A549 (cell line): ENCODE measurements at regions not wholly inside any gene's neighbourhood (a gene's known extent, or its start where the extent isn't known, plus 50 kb on each side); places are given as distances from the start of the nearest gene placed in this dataset.

Experiments used
- CHD2 ChIP-seq: fragments of 150-350 bp; IDR thresholded peaks from 2 replicates; pipeline ENCODE4 v1.6.1; 2014; ENCODE audit warnings: low read length; ENCODE audit not compliant: partially characterized antibody
- CTCF ChIP-seq: fragments of >200 bp; sonication (Bioruptor Twin); formaldehyde crosslinking; IDR thresholded peaks from 3 replicates; pipeline ENCODE4 v1.5.1; 2016
- EHMT2 ChIP-seq: fragments of 200-600 bp; sonication (generic); IDR thresholded peaks from 2 replicates; pipeline ENCODE4 v1.6.1; 2016; ENCODE audit warnings: antibody characterized with exemption, low read depth, mild to moderate bottlenecking, moderate library complexity
- EP300 ChIP-seq, 2 experiments: fragments of >200 bp; sonication (Bioruptor Twin); formaldehyde crosslinking; IDR thresholded peaks; 2 replicates in 1 of 2; 3 replicates in 1 of 2; pipeline ENCODE4 v1.6.1; 2016 to 2017
- KDM1A ChIP-seq: fragments of 200-600 bp; sonication (generic); IDR thresholded peaks from 2 replicates; pipeline ENCODE4 v1.6.1; 2016; ENCODE audit warnings: low read depth, mild to moderate bottlenecking
- MAFK ChIP-seq: fragments of 450-650 bp; IDR thresholded peaks from 2 replicates; pipeline ENCODE4 v1.6.1; 2014; ENCODE audit not compliant: partially characterized antibody
- POLR2A ChIP-seq: IDR thresholded peaks from 2 replicates; pipeline ENCODE4 v1.6.1; 2012; ENCODE audit warnings: mild to moderate bottlenecking, low read length
- SMC3 ChIP-seq: fragments of >200 bp; sonication (Bioruptor Twin); formaldehyde crosslinking; IDR thresholded peaks from 3 replicates; pipeline ENCODE4 v1.6.1; 2018; ENCODE audit warnings: inconsistent platforms
- TF ChIP-seq, protein P1 (sequence below): IDR thresholded peaks from 2 replicates; pipeline ENCODE4 v1.6.1; 2012
- TF ChIP-seq, protein P2 (sequence below): fragments of 200-600 bp; sonication (generic); IDR thresholded peaks from 2 replicates; pipeline ENCODE4 v1.6.1; 2016; ENCODE audit warnings: antibody characterized with exemption, mild to moderate bottlenecking, moderate library complexity

DNA sequence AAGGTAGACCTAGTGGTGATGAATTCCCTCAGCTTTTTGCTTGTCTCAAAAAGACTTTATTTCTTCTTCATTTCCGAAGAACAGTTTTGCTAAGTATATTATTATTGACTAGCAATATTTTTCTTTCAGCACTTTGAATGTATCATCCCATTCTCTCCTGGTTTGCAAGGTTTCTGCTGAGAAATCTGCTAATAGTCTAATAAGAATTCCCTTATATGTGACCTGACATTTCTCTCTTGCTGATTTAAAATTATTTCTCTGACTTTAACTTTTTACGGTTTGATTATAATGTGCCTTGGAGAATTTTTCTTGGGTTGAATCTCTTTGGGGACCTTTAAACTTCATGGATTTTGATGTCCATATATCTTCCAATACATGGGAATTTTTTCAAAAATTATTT, 628.3 kb upstream of the ADGRL2 start:
- TF ChIP-seq CTCF = no peak
- TF ChIP-seq POLR2A = no peak
- TF ChIP-seq, protein P1, sequence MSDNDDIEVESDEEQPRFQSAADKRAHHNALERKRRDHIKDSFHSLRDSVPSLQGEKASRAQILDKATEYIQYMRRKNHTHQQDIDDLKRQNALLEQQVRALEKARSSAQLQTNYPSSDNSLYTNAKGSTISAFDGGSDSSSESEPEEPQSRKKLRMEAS = no peak
- TF ChIP-seq KDM1A = no peak
- TF ChIP-seq EP300 (IDR thresholded peaks at IDR 0.05) = no peak
- TF ChIP-seq, protein P2, sequence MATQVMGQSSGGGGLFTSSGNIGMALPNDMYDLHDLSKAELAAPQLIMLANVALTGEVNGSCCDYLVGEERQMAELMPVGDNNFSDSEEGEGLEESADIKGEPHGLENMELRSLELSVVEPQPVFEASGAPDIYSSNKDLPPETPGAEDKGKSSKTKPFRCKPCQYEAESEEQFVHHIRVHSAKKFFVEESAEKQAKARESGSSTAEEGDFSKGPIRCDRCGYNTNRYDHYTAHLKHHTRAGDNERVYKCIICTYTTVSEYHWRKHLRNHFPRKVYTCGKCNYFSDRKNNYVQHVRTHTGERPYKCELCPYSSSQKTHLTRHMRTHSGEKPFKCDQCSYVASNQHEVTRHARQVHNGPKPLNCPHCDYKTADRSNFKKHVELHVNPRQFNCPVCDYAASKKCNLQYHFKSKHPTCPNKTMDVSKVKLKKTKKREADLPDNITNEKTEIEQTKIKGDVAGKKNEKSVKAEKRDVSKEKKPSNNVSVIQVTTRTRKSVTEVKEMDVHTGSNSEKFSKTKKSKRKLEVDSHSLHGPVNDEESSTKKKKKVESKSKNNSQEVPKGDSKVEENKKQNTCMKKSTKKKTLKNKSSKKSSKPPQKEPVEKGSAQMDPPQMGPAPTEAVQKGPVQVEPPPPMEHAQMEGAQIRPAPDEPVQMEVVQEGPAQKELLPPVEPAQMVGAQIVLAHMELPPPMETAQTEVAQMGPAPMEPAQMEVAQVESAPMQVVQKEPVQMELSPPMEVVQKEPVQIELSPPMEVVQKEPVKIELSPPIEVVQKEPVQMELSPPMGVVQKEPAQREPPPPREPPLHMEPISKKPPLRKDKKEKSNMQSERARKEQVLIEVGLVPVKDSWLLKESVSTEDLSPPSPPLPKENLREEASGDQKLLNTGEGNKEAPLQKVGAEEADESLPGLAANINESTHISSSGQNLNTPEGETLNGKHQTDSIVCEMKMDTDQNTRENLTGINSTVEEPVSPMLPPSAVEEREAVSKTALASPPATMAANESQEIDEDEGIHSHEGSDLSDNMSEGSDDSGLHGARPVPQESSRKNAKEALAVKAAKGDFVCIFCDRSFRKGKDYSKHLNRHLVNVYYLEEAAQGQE = no peak
- no peak for TF ChIP-seq EHMT2
- no peak for TF ChIP-seq SMC3
- no peak for TF ChIP-seq CHD2
- TF ChIP-seq MAFK = no peak
